HCT116 (cell line): ENCODE measurements at regions not wholly inside any gene's neighbourhood (a gene's known extent, or its start where the extent isn't known, plus 50 kb on each side); places are given as distances from the start of the nearest gene placed in this dataset.

Experiments
- ATAC-seq: fragments of 200-7000 bp; cut with Tn5 transposase; 2 replicates; pipeline ENCODE4 v1.9.1; 2020; ENCODE audit warnings: mild to moderate bottlenecking, moderate library complexity
- BruUV-seq: library from RNA; stranded (reverse); fragments of 400-500 nt; replicated peaks from 2 replicates; lab custom pipeline; 2021; lab: Mats Ljungman, UMichigan
- CTCF ChIA-PET: fragments of 300-600 bp; sonication (Branson Sonifier 250); formaldehyde crosslinking; loops from one replicate; lab custom pipeline; 2021; ENCODE audit warnings: antibody characterized with exemption; lab: Charles Lee
- POLR2A ChIA-PET: fragments of 300-600, 350-600 bp; sonication (Branson Sonifier 250); formaldehyde crosslinking; loops from one replicate; lab custom pipeline; 2021; ENCODE audit warnings: antibody characterized with exemption; lab: Charles Lee
- RAD21 ChIA-PET, 2 experiments: fragments of 300-600 bp; sonication (Branson Sonifier 250); formaldehyde crosslinking; loops; one replicate each; lab custom pipeline; 2023; ENCODE audit warnings: low total read pairs in 2 of 2; ENCODE audit not compliant: uncharacterized antibody in 2 of 2, unreplicated experiment in 2 of 2, low non-redundant PET in 1 of 2; lab: Charles Lee
- DNase-seq: peaks from one replicate; pipeline ENCODE4 v3.0.0-alpha.2; 2010; ENCODE audit warnings: low read depth, low spot score
- H2AFZ ChIP-seq: fragments of 200-600 bp; shearing (Covaris generic), sonication (generic); 2 replicates; pipeline ENCODE4 v1.6.1; 2017; ENCODE audit warnings: low read depth, mixed run types, mixed read lengths, antibody characterized with exemption, low read length; ENCODE audit not compliant: poor library complexity, severe bottlenecking
- H3K27ac ChIP-seq: 2 replicates; pipeline ENCODE4 v1.5.1; 2012; ENCODE audit warnings: low read depth, low read length
- H3K27me3 ChIP-seq: fragments of 200-600 bp; sonication (generic); 2 replicates; pipeline ENCODE4 v1.6.1; 2016; ENCODE audit warnings: mixed run types, low read length, mixed read lengths; ENCODE audit not compliant: insufficient read depth
- H3K36me3 ChIP-seq, 2 experiments: fragments of 200-500 bp in 1 of 2; fragments of 200-600 bp in 1 of 2; sonication (Bioruptor generic) in 1 of 2; sonication (generic) in 1 of 2; 2 replicates each; pipeline versions ENCODE4 v1.5.1 to v1.6.1; 2014 to 2016; ENCODE audit warnings: low read length in 2 of 2, inconsistent platforms in 1 of 2, mixed read lengths in 1 of 2, mixed run types in 1 of 2; ENCODE audit not compliant: insufficient read depth in 2 of 2, control insufficient read depth in 1 of 2
- H3K4me1 ChIP-seq, 2 experiments: fragments of 200-600 bp in 1 of 2; sonication (generic) in 1 of 2; 2 replicates each; pipeline versions ENCODE4 v1.5.1 to v1.6.1; 2012 to 2017; ENCODE audit warnings: low read length in 2 of 2, inconsistent platforms in 1 of 2, mild to moderate bottlenecking in 1 of 2, mixed read lengths in 1 of 2, mixed run types in 1 of 2, moderate library complexity in 1 of 2; ENCODE audit not compliant: insufficient read depth in 2 of 2, control insufficient read depth in 1 of 2
- H3K4me2 ChIP-seq: fragments of 200-600 bp; sonication (generic); 2 replicates; pipeline ENCODE4 v1.6.1; 2017; ENCODE audit warnings: mixed run types, low read length, mixed read lengths
- H3K4me3 ChIP-seq, 2 experiments: fragments of 200-600 bp in 1 of 2; sonication (generic) in 1 of 2; replicated peaks in 1 of 2; 2 replicates each; pipeline ENCODE4 v1.5.1; 2011 to 2016; ENCODE audit warnings: low read length in 2 of 2, control low read depth in 1 of 2, low read depth in 1 of 2, mild to moderate bottlenecking in 1 of 2, mixed read lengths in 1 of 2, mixed run types in 1 of 2
- H3K79me2 ChIP-seq: fragments of 200-600 bp; sonication (generic); 2 replicates; pipeline ENCODE4 v1.6.1; 2017; ENCODE audit warnings: mild to moderate bottlenecking, mixed run types, low read length, moderate library complexity, mixed read lengths; ENCODE audit not compliant: insufficient read depth
- H3K9ac ChIP-seq: fragments of 200-600 bp; sonication (generic); 2 replicates; pipeline ENCODE4 v1.6.1; 2016; ENCODE audit warnings: low read length, mixed read lengths
- H3K9me2 ChIP-seq: fragments of 200-600 bp; sonication (generic), shearing (Covaris generic); 2 replicates; pipeline ENCODE4 v1.6.1; 2017; ENCODE audit warnings: mixed run types, mild to moderate bottlenecking, moderate library complexity; ENCODE audit not compliant: insufficient read depth
- H3K9me3 ChIP-seq, 2 experiments: fragments of 200-500 bp in 1 of 2; fragments of 200-600 bp in 1 of 2; sonication (Bioruptor generic) in 1 of 2; sonication (generic) in 1 of 2; 2 replicates each; pipeline ENCODE4 v1.6.1; 2014 to 2017; ENCODE audit warnings: low read length in 2 of 2, mixed read lengths in 2 of 2, inconsistent platforms in 1 of 2, low read depth in 1 of 2, mild to moderate bottlenecking in 1 of 2, mixed run types in 1 of 2, moderate library complexity in 1 of 2; ENCODE audit not compliant: control insufficient read depth in 1 of 2, insufficient read depth in 1 of 2
- H4K20me1 ChIP-seq: fragments of 200-600 bp; sonication (generic), shearing (Covaris generic); 2 replicates; pipeline ENCODE4 v1.6.1; 2017; ENCODE audit warnings: mixed run types, mild to moderate bottlenecking, moderate library complexity; ENCODE audit not compliant: insufficient read depth
- CBX3 ChIP-seq: IDR thresholded peaks from 2 replicates; pipeline ENCODE4 v1.6.1; 2012; ENCODE audit warnings: low read depth
- CEBPB ChIP-seq: IDR thresholded peaks from 2 replicates; pipeline ENCODE4 v1.6.1; 2012; ENCODE audit warnings: low read depth
- ELF1 ChIP-seq: IDR thresholded peaks from 2 replicates; pipeline ENCODE4 v1.6.1; 2012; ENCODE audit warnings: low read depth, borderline replicate concordance
- EZH2 ChIP-seq: fragments of 200-600 bp; sonication (generic); IDR thresholded peaks from 2 replicates; pipeline ENCODE4 v1.6.1; 2017; ENCODE audit warnings: antibody characterized with exemption, mixed run types
- EZH2phosphoT487 ChIP-seq: fragments of 200-600 bp; IDR thresholded peaks from 2 replicates; pipeline ENCODE4 v1.6.1; 2018; ENCODE audit warnings: antibody characterized with exemption, borderline replicate concordance
- FOSL1 ChIP-seq: IDR thresholded peaks from 2 replicates; pipeline ENCODE4 v1.6.1; 2012; ENCODE audit warnings: low read depth
- JUND ChIP-seq: IDR thresholded peaks from 2 replicates; pipeline ENCODE4 v1.6.1; 2012
- POLR2A ChIP-seq: IDR thresholded peaks from 2 replicates; pipeline ENCODE4 v1.7.0; 2011; ENCODE audit warnings: borderline replicate concordance; ENCODE audit not compliant: insufficient read depth, insufficient read length; ENCODE audit errors: extremely low read depth
- REST ChIP-seq: IDR thresholded peaks from 2 replicates; pipeline ENCODE4 v1.6.1; 2012; ENCODE audit warnings: low read depth
- SP1 ChIP-seq: IDR thresholded peaks from 2 replicates; pipeline ENCODE4 v1.6.1; 2012; ENCODE audit warnings: low read depth
- YY1 ChIP-seq: IDR thresholded peaks from 2 replicates; pipeline ENCODE4 v1.6.1; 2011; ENCODE audit warnings: low read length, low read depth, moderate library complexity, mild to moderate bottlenecking; ENCODE audit not compliant: insufficient replicate concordance; ENCODE audit errors: extremely low read depth
- ZFX ChIP-seq: fragments of 450-650 bp; IDR thresholded peaks from 2 replicates; pipeline ENCODE4 v1.6.1; 2017
- intact Hi-C: fragments of 100-400 bp; cut with micrococcal nuclease; formaldehyde crosslinking; loops from 2 replicates; pipeline ENCODE4 v1.10.0; 2022

- H3K4me3 ChIP-seq: no peak overlapping the region
- H3K36me3 ChIP-seq: no peaks in the 10 kb centered on the region
- intact Hi-C loops: no loop called here
- H3K9me2 ChIP-seq: no peaks in the 10 kb centered on the region
- ATAC-seq (no peak), DNase-seq (no peak)
- BruUV-seq: no TSS peak
- H4K20me1 ChIP-seq: no peaks in the 10 kb centered on the region
- no peaks in the 10 kb centered on the region for H3K4me1 ChIP-seq
- no peaks in the 10 kb centered on the region for H3K27me3 ChIP-seq
- CTCF ChIA-PET: no interaction called here
- H3K4me2 ChIP-seq: no peak overlapping the region
- H3K27ac ChIP-seq: no peak overlapping the region
- TF ChIP-seq CBX3: no peak
- no peak for TF ChIP-seq ELF1
- no peak for TF ChIP-seq JUND
- TF ChIP-seq REST: no peak
- TF ChIP-seq EZH2: no peak
- TF ChIP-seq SP1: no peak
- no peak for TF ChIP-seq ZFX
- no peak for TF ChIP-seq FOSL1
- no peak for TF ChIP-seq POLR2A
- TF ChIP-seq YY1: no peak
- no peak for TF ChIP-seq EZH2phosphoT487
- no peak for TF ChIP-seq CEBPB
- no peaks in the 10 kb centered on the region for H3K79me2 ChIP-seq
- no peak overlapping the region for H3K9ac ChIP-seq
- H2AFZ ChIP-seq: no peak overlapping the region
- RAD21 ChIA-PET: no interaction called here
- H3K9me3 ChIP-seq: no peaks in the 10 kb centered on the region
- POLR2A ChIA-PET: no interaction called here
These were observed 235.4 kb upstream of the RIOK2 start for GRCh38 chr5:97418462-97418861.
